GM18867 (cell line): ENCODE measurements at regions not wholly inside any gene's neighbourhood (a gene's known extent, or its start where the extent isn't known, plus 50 kb on each side); places are given as distances from the start of the nearest gene placed in this dataset.
"Not testable (repeated sequence)": the region's sequence is repeated elsewhere in the genome, so short reads cannot be mapped to it uniquely, and the experiment has no call there.

Experiments
- ATAC-seq: cut with Tn5 transposase; IDR thresholded peaks from one replicate; pipeline ENCODE4 v1.9.1; 2021; ENCODE audit warnings: mild to moderate bottlenecking, moderate library complexity; ENCODE audit not compliant: unreplicated experiment

DNA sequence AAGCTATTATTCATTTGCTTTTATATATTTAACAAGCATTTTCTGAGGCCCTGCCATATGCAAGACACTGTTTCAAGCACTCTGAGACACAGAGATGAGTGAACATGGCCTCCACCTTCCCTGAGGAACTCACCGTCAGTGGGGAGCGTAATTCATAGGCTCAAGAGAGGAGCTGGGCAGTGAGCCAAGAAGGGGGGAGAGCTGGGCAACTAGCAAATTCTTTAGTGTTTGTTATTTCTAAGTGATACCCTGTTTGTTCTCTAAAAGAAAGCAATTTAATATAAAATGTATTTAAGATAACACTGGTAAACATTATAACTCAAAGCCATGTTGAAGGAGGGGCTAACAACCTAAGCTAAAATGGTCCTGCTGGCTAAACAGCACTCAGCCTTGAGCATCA, 119.2 kb upstream of the NGF start:
- ATAC-seq = no peak

DNA sequence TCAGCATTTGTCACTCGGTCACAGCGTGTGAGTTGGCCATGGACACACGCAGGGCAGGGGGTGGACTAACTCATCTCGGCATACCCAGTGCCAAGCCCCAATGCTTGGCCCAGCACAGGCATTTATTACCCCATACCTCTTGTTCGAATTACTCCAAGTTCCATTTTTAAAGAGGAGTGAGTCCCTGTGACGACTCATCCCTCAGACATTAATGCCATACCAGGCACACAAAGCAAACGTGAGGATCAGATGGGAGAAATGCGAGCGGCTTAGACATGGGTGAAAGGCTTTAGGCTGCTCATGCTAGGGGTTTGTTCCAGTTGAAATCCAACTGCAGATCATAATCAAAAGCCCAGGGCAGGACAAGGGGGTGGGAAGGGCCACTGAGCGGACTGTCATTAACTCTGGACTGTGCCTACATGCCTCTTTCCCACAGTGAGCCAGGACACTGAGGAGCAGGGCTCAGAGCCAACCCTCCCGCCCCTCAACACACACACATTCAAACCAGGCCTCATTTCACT, 118.5 kb upstream of the NGF start:
- ATAC-seq = no peak

DNA sequence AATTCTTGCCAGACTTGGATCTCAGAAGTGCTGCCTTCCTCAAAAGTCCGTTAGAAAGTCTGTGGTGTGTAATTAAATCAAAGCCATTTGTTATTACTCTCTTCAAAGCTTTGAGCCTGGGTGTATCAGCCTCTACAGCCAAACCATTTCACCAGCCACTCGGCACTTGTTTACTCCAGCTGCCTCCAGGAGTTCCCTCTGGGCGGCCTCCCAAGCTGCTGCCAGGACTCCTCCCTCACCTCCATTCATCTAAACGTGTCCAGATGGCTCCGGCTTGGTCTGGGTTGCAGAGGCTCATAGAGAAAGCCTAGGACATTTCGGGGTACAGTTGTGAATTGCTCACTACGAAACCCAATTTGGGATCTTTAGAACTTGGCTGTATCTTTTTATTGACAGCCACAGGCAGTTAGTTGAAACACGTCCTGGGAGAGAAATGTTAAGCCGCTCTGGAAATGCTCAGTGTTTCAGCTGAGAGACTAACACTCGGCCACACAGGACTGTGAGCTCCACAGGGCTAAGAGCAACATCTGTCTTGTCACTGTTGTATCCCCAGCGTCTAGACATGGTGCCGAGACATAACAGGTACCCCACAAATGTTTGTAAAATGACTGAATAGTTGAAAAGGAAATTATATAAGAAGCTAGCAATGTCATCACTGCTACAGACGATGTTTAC, 116.9 kb upstream of the NGF start:
- no peak for ATAC-seq

DNA sequence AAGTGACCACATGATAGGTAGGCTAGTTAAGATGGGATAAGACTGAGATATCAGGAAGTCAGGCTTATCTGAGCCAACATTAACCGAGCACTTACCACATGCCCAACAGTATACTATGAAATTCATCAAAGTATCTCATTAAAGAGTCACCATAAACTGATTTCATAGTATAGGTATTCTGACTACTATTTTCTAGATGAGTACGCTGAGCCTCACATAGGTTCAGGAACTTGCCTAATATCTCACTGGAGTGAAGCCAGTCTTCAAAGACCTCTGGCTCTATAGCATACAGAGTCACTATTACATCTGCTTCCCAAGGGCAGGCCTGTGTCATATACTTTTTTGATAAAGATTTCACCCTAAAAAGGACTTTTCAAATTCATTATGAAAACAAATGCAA, 115.6 kb upstream of the NGF start:
- ATAC-seq = no peak

DNA sequence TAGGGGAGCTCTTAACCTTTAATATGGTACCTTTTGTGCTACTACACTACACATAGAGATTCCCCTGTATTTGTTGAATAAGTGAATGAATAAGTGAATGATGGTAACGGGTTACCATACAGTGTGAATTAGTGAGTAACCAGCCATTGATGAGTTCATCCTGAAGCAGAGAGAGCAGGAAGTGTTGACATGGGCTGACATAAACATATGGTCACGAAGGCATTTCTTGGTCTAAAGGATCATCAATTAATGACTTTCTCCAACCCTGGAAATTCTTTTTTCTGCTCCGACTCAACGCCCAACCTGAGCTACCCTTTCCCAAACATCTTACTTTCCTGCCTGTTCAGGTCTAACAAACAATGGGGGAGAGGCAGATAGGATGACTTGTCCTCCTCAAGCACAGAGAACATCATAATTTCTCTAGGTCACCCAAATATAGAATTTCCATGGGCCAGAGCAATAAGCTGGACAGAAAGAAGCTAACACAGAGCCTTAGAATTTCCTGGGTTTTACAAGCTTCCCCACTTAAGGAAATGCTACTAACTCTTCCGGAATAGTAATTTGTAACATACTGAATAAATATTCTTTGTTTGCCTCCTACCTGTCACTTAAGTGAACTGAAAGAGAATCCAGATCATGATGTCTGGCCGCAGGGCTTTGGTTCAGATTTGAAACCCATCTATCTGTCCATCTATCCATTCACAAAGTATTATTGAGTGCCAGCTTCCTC, 114.7 kb upstream of the NGF start:
- ATAC-seq = no peak

DNA sequence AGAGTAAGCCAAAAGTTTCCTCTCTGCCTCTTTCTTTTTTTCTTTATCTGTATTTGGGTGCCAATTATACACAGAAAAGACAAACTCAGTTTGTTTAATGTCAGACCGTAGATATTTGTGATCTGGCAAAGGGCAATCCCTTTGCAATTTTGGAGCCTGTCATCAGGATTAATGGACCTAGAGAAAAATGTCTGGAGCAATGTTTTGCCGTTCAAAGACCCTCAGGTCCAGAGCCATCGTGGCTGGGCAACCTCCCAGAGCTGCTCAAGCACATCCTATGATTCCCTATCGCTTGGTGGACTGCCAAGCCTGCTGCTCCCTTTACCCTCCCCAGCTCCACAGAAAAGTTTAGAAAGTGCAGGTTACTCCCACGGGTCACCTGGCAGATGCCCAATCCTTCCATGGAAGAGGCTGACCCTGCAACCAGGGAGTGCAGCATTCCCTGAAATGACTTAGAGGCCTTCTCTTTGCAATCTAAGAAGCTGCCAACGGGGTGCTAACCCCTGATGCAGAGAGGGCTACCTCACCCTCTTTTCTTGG, 112.5 kb upstream of the NGF start:
- no peak for ATAC-seq

DNA sequence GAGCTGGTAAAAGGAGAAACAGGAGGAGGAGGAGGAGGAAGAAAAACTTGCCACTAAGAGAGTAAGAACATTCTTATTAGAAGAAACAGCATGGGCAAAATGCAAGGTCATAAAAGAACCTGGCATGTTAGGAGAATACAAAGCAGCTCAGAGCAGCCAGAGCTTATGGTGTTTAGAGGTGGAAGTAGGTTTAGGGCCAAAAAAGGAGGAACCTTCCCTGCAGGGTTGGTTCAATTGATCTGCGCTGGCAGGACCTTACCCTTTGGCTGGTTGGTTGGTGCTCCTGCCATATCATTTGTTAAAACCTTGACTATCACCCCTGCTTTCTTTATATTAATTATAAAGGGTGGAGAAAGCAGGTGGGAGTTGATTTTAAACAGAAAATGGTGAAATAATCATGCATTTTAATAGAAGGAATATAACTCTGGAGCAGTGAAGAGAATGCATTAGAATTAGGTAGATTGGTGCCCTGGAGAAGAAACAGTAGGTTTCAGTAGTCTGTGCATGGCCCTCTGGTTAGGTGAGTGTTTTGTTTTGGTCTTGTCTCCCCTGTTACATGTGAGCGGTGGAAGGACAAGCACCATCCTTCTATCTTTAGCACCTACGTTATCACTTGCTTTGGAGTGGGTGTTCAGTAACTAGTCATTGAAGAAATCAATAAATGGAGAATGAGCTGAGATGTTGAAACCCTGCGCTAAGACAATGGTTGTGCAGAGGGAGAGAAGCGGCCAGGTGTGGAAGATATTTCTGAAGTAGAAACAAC, 110.4 kb upstream of the NGF start:
- no peak for ATAC-seq

DNA sequence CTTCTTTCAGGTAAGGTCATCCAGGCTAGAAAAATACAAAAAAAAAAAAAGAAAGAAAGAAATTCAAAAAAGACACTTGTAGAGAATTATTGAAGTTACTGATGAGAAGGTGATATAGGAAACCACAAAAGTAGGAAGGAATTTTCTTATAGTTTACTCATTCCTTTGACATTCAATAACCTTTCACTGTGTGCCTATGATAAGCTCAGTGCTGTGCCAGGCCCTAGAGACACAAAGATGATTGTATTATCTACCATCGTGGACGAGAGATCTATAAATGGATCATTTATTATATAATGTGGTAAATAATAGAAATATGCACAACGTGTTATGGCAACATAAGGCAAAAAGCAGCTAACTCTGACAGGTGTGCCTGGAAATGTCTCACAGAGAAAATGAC, 109.6 kb upstream of the NGF start:
- no peak for ATAC-seq

DNA sequence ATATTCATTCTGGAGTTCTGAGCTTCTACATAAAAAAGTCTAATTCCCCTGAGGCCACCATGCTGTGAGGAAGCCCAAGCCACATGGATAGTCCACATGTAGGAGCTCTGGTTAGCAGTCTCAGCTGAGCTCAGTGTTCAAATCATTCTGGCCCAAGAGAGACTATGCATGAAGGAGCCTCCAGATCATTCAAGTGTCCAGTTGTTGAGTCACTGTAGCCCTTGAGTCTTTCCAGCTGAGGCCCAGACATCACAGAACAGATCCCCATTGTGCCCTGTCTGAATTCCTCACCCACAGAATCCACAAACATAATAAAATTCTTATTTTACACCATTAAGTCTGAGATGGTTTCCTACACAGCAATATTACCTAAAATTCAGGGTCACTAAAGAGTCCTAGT, 107.0 kb upstream of the NGF start:
- no peak for ATAC-seq

DNA sequence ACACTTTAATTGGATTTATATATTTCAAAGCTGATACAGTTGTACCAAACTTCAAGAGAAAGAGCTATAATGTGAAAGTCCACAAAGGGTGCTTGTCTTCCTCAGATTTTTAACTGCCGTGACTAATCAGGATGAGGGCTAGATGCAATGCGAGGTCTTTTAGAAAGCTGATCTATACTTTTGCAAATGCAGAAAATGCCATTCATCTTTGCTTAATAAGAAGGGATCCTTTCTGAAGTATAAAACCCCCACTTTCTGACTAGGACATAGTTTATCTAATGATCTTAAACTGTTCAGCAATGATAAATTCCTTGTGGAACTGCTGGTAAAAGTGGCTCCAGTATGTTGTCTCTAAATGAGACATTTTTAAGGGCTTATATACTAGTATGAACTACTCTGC, 102.7 kb upstream of the NGF start:
- no peak for ATAC-seq

DNA sequence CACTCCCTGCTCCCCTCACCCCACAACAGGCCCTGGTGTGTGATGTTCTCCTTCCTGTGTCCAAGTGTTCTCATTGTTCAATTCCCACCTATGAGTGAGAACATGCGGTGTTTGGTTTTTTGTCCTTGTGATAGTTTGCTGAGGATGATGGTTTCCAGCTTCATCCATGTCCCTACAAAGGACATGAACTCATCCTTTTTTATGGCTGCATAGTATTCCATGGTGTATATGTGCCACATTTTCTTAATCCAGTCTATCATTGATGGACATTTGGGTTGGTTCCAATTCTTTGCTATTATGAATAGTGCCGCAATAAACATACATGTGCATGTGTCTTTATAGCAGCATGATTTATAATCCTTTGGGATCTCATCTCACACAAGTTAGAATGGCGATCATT, 101.5 kb upstream of the NGF start:
- not testable (repeated sequence) for ATAC-seq

DNA sequence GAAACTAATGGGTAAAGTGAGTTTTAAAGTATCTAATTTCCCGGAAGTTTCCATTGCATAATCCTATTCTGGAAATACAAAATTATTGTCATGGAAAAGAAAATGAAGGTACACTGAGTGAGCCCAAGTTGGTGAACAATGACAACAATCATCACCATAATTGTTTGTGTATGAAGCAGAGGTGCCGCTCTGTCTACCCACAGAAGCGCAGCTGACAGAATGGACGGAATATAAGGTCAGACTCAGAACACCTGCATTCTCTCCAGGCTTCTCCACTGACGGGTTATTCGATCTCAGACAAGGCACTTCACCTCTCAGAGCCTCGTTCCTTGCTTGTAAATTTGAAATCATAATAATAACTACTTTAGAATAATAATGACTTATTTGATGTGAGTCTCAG, 99.1 kb upstream of the NGF start:
- ATAC-seq = no peak

DNA sequence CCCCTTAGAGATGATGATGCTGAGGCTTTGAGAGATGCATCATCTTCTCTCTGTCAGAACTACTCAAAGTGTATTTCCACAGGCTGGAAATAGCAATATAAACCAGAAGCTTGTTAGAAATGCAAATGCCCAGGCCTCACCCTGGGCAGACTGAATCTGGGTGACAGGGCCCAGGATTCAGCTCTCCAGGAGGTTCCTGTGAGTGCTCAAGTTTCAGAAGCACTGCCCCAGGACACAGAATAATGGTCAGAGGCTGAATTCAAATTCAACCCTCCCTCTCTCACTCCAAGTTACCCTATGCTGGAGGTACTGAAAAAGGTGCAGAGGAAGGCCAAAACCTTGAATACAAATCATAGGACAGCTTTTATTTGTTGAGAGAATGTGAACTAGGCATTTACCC, 98.5 kb upstream of the NGF start:
- ATAC-seq = no peak

DNA sequence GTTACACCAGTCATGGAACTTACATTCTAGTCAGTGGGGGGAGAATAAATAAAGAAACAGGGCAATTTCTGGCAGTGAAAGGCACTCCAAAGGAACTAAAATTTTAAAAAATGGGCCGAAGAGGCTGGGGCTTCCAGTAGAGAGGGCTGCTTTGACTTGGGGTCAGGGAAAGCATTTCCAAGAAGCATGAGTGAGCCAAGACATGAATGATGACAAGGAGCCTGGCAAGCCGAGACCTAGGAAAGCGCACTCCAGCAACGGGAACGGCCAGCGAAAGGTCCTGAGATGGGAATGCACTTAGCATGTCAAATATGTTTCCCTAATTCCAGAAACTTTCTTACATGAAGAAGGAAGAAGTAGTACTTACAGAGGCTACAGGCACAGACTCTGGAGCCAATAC, 95.4 kb upstream of the NGF start:
- ATAC-seq = no peak

DNA sequence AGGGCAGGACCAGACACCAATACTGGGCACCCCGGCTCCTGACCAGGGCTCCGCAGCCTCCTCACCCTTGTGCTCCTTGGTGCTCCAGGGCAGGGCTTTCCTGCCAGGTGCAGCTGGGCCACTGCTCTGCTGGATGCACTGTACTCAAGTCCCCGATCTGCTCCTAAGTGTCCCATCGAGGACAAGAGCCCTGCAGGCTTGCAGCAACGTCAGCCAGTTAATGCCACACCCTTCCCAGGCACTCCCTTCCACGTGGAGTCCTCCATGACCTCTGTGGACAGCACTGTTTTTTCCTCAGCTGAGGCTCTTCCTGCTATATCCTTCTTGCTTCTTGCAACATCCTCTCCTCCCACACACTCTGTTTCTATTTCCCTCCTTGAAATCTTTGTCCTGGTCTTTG, 94.0 kb upstream of the NGF start:
- no peak for ATAC-seq

DNA sequence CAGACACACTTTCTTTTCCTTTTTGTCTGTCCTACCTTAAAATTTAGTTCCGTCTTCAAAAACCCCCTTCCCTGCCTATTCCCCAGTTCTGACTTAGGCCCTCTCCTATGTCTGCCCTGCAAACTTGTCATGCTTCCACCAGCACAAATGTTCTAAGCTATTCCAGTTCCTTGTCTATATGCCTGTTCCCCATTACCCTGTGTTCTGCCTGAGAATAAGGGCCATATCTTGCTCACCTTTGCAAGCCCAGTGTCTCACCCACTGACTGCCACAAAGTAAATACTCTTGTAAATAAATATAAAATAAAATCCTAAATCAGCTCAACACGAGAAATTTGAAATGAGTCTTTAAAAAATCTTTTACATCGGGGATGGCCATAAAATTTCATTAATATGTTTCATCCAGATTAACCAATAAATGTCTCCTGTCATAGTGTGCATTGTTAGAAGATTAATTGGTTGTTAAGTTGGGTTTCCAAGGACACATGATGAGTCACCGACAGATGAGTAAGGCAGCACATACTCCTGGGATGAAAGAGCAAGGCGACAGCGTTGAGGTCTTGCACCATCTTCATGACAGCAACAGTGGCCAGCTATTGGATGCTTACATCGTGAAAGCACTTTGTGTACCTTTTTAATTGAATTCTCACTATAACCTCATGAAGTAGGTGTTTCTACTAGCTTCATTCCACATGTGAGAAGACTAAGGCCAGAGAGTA, 92.6 kb upstream of the NGF start:
- ATAC-seq = no peak

DNA sequence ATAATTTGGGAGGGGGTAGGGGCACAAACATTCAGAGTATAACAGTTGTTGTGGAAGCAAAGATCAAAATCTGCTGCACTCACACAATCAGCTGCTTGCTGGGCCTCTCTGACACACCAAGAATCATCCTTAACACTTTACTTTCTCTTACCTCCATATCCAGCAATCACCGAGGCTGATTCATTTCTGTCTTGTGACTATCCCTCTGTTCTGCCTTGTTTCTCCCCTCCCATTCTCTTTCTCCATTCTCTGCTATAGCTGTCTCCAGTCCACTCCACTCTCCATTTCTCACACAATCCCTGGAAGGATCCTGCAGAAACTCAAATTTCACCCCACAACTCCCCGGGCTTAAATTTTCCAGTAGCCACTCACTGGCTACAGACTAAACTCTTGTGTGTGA, 91.8 kb upstream of the NGF start:
- no peak for ATAC-seq

DNA sequence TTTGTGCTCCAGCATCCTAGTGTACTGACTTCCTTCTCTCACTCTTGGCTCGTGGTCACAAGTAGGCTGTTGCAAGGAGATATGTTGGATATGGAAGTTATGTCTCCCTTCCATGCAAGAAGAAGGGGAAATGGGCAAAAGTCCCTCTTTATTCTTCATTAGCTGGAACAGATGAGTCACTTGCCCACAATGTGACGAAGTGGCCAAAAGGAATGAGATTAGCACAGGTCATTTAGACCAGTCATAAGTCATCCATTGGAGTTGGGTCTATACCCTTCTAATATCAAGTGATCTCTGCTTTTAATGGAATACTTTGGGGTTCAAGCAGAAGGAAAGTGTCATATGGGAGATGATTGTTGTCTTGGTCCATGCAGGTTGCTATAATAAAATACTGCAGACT, 91.2 kb upstream of the NGF start:
- no peak for ATAC-seq

DNA sequence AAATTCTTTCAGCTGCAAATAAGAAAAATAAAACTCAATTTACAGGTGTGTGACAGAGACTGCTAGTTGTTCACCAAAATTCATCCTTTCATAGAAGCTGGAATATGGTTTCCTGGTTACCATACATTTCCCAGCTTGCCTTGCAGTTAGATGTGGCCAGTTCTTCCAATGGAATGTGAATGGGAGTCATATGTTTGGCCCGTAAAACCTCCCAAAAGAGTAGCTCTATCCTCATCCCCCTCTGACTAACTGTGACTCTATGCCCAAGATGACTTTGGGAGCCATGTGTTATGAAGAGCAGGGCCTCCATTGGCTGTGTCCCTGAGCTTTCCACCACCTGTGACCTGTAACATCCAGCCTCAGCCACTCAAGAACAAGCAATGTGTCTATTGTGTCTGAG, 90.6 kb upstream of the NGF start:
- ATAC-seq = no peak

DNA sequence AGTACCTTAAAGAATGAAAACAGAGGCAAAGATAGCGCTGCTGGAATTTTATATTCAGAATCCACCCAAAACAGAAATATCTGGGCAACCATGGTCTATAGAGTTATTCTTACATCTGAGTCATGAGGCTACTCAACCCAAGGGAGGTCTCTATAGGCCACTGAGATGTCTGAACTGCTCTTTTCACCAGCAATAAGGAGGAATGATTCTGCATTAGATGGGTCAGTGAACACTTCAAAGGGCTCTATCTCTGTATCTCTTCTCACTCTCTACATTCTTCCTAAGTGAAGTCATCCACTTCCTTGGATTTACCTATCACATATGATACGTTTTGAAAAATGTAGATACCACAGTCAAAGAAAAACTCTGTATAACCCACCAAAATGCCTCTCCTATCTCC, 90.2 kb upstream of the NGF start:
- no peak for ATAC-seq

DNA sequence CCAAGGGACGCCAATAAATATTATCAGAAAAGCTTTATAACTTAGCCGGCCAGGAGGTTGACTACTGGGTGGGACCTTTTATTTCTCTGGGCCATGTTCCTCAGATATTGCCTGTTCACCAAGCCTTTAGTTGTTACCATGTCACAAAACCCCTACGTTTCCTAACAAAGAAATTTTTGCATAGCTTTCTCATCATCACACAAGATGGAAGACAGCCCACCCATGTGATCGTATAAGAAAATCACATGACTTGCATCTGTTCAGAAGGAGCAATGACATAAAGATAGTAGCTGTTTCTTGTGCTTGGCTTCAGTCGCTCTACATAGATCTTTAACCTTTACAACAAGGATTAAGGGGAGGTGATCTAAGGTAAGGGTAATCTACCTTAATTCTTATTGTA, 88.9 kb upstream of the NGF start:
- ATAC-seq = no peak
